Suprapubic skin (tissue), 4 donors: ENCODE measurements at regions not wholly inside any gene's neighbourhood (a gene's known extent, or its start where the extent isn't known, plus 50 kb on each side); places are given as distances from the start of the nearest gene placed in this dataset.
"Not testable (repeated sequence)": the region's sequence is repeated elsewhere in the genome, so short reads cannot be mapped to it uniquely, and the experiment has no call there.

Experiments
- DNase-seq, 2 donors: peaks; one replicate each; pipeline ENCODE4 v3.0.0-alpha.2; 2019; ENCODE audit warnings: low spot score in 2 of 2
- H3K27ac ChIP-seq: fragments of 200-600 bp; sonication (generic); one replicate; pipeline ENCODE4 v1.5.1; 2019
- H3K27me3 ChIP-seq: fragments of 200-600 bp; sonication (generic); one replicate; pipeline ENCODE4 v1.5.1; 2019
- H3K36me3 ChIP-seq: fragments of 200-600 bp; sonication (generic); one replicate; pipeline ENCODE4 v1.5.1; 2019
- H3K4me1 ChIP-seq: fragments of 200-600 bp; sonication (generic); one replicate; pipeline ENCODE4 v1.5.1; 2019
- H3K4me3 ChIP-seq: fragments of 200-600 bp; sonication (generic); one replicate; pipeline ENCODE4 v1.5.1; 2019; ENCODE audit warnings: mild to moderate bottlenecking
- H3K9me3 ChIP-seq: fragments of 200-600 bp; sonication (generic); one replicate; pipeline ENCODE4 v1.5.1; 2019
- EP300 ChIP-seq: sonication (generic); formaldehyde crosslinking; IDR thresholded peaks from one replicate; pipeline ENCODE4 v1.6.1; 2017; ENCODE audit warnings: antibody characterized with exemption
- POLR2A ChIP-seq, 2 donors: fragments of 450-650 bp; IDR thresholded peaks; one replicate each; pipeline ENCODE4 v1.6.1; 2017; ENCODE audit warnings: antibody characterized with exemption in 2 of 2, mild to moderate bottlenecking in 2 of 2, moderate library complexity in 2 of 2
- POLR2AphosphoS5 ChIP-seq, 3 donors: sonication (generic); formaldehyde crosslinking; IDR thresholded peaks; one replicate each; pipeline ENCODE4 v1.6.1; 2017; ENCODE audit warnings: antibody characterized with exemption in 3 of 3
- WGBS: methylation state at CpG from one replicate; pipeline ENCODE4 v1.1.5; 2018; 5-methylcytosine and 5-hydroxymethylcytosine counted together
- TF ChIP-seq, protein P1 (sequence below), 2 donors: fragments of 200-600 bp in 1 of 2; fragments of 450-650 bp in 1 of 2; sonication (generic) in 1 of 2; IDR thresholded peaks; one replicate each; pipeline ENCODE4 v1.5.1; 2016 to 2019; ENCODE audit warnings: antibody characterized with exemption in 2 of 2, mild to moderate bottlenecking in 1 of 2, moderate library complexity in 1 of 2

DNA sequence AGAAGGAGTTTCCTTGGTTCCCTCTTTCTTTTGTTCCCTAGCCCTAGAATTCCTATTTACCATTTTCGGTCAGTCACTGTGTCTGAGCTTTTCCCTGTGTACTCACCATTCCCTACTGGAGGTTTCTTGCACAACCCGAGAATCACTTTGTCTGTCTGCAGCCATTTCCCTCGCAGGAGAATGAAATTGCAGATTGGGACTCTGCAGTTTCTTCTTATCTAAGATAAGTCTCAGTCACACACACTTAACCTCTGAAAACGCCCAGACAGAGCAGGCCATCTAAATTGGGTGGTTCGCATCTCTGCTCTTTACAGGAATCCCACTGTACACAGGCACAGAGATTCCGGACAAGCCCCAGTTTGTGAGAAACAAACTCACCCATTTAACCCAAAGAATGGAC, 58.6 kb upstream of the CNTNAP2 start:
- Histone ChIP-seq H3K27me3 (no peaks in the 10 kb centered on the region), H3K27ac (no peak overlapping the region), H3K9me3 (no peaks in the 10 kb centered on the region), H3K4me1 (no peaks in the 10 kb centered on the region), H3K36me3 (no peaks in the 10 kb centered on the region), H3K4me3 (no peak overlapping the region)
- no peak for DNase-seq
- 86% methylated on average over 6 of the region's 6 CpGs for WGBS
- TF ChIP-seq POLR2AphosphoS5 (IDR thresholded peaks at IDR 0.05) (no peak), POLR2A (IDR thresholded peaks at IDR 0.05) (no peak), EP300 (no peak)
- TF ChIP-seq, protein P1, sequence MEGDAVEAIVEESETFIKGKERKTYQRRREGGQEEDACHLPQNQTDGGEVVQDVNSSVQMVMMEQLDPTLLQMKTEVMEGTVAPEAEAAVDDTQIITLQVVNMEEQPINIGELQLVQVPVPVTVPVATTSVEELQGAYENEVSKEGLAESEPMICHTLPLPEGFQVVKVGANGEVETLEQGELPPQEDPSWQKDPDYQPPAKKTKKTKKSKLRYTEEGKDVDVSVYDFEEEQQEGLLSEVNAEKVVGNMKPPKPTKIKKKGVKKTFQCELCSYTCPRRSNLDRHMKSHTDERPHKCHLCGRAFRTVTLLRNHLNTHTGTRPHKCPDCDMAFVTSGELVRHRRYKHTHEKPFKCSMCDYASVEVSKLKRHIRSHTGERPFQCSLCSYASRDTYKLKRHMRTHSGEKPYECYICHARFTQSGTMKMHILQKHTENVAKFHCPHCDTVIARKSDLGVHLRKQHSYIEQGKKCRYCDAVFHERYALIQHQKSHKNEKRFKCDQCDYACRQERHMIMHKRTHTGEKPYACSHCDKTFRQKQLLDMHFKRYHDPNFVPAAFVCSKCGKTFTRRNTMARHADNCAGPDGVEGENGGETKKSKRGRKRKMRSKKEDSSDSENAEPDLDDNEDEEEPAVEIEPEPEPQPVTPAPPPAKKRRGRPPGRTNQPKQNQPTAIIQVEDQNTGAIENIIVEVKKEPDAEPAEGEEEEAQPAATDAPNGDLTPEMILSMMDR (IDR thresholded peaks at IDR 0.05): no peak

DNA sequence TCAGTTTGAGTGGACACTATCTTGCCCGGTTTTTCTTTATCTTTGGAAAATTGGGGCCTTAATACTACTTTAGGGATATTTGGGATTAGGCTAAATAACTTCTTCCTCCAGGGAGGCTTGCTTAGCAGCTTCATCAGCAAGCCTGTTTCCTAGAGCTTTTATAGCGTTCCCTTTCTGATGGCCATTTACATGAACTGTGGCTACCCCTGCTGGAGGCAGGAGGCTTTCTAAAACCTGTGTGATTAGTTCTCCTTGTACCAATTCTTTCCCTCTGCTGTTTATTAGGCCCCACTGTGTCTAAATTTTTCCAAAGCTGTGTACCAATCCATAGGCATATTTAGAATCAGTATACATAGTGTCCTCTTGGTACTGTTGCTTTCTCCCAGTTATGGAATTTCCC, 61.7 kb upstream of the CNTNAP2 start:
- Histone ChIP-seq H3K4me1 (no peaks in the 10 kb centered on the region), H3K27ac (no peak overlapping the region), H3K9me3 (no peaks in the 10 kb centered on the region), H3K27me3 (no peaks in the 10 kb centered on the region), H3K36me3 (no peaks in the 10 kb centered on the region), H3K4me3 (no peak overlapping the region)
- TF ChIP-seq EP300 (no peak), POLR2A (IDR thresholded peaks at IDR 0.05) (no peak), POLR2AphosphoS5 (IDR thresholded peaks at IDR 0.05) (no peak)
- TF ChIP-seq, protein P1 (IDR thresholded peaks at IDR 0.05): no peak
- no peak for DNase-seq
- WGBS: 88% methylated on average over 2 of the region's 2 CpGs

DNA sequence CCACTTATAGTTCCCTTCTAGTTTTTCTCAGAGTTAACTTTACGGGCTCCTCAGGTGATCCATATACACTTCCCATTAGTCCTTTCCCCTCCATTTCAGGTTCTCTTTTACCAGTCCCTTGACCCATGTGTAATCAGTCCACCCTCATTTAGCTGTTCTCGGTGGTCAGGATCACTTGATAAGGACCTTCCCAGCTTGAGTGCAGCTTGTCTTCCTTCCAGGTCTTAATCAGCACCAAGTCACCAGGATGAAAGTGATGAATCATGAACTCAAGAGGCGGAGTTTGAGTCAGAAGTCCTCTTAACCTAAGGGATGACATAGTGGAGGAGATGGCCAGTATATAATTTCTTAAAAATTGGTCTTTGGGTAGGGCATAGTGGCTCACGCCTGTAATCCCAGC, 63.1 kb upstream of the CNTNAP2 start:
- no peaks in the 10 kb centered on the region for H3K27me3 ChIP-seq
- 97% methylated on average over 4 of the region's 4 CpGs for WGBS
- TF ChIP-seq POLR2AphosphoS5 (IDR thresholded peaks at IDR 0.05): no peak
- no peak for TF ChIP-seq EP300
- TF ChIP-seq POLR2A (IDR thresholded peaks at IDR 0.05): no peak
- TF ChIP-seq, protein P1 (IDR thresholded peaks at IDR 0.05): no peak
- no peak for DNase-seq
- H3K4me3 ChIP-seq: no peak overlapping the region
- no peaks in the 10 kb centered on the region for H3K9me3 ChIP-seq
- no peaks in the 10 kb centered on the region for H3K4me1 ChIP-seq
- H3K36me3 ChIP-seq: no peaks in the 10 kb centered on the region
- H3K27ac ChIP-seq: no peak overlapping the region

DNA sequence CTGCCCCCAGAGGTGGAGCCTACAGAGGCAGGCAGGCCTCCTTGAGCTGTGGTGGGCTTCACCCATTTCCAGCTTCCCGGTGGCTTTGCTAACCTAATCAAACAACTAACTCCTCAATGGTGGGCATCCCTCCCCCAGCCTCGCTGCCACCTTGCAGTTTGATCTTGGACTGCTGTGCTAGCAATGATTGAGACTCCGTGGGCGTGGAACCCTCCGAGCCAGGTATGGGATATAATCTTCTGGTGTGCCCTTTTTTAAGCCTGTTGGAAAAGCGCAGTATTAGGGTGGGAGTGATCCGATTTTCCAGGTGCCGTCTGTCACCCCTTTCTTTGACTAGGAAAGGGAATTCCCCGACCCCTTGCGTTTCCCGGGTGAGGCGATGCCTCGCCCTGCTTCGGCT, 73.3 kb upstream of the CNTNAP2 start:
- DNase-seq, H3K4me1 ChIP-seq, H3K4me3 ChIP-seq, H3K27me3 ChIP-seq, H3K9me3 ChIP-seq, H3K36me3 ChIP-seq, H3K27ac ChIP-seq: not testable (repeated sequence)
- WGBS: 93% methylated on average over 14 of the region's 14 CpGs

DNA sequence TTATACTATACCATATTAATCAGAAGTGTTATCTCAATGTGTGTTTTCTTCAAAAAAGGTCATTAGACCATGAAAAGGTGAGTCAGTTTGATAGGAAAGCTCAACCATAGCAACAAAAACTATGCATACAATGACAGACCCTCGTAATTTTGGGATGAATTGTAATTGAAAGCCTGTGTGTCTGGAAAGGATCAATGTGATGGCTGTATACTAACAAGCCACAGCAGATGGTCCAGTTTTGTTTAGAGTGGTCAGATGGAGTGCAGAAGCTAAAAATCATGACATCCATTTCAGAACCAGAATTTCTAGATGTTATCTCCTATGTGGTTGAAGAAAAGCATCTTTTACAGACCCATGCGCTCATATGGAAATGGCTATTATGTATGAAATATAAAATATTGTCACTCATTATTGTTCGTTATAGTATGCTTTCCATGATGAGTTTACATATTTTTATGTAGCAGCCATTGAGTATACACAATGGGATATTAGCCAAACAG, 88.3 kb upstream of the CNTNAP2 start:
- Histone ChIP-seq H3K4me1 (no peaks in the 10 kb centered on the region), H3K4me3 (no peak overlapping the region), H3K9me3 (peaks cover 3% of the 10 kb centered on the region), H3K36me3 (no peaks in the 10 kb centered on the region), H3K27me3 (no peaks in the 10 kb centered on the region), H3K27ac (no peak overlapping the region)
- TF ChIP-seq POLR2A (IDR thresholded peaks at IDR 0.05): no peak
- TF ChIP-seq, protein P1 (IDR thresholded peaks at IDR 0.05): no peak
- no peak for TF ChIP-seq EP300
- TF ChIP-seq POLR2AphosphoS5 (IDR thresholded peaks at IDR 0.05): no peak
- no peak for DNase-seq
- 59% methylated on average over 3 of the region's 3 CpGs for WGBS

DNA sequence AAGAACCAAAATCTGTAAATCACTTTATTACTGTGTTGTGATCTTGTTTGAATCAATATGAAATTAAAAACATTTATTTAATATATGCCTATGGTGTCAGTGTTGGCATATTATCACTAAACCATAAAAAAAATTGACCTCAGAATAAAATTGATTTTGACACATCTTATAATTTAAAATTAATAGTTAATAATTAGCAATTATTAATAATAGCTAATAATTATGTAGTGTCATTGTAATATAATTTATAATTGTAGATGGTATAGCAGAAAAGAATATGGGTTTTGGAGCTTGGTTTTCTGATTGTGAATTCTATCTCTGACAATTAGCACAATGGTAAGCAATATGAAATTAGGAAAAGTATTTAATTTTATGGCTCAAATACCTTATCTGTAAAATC, 89.4 kb upstream of the CNTNAP2 start:
- Histone ChIP-seq H3K27me3 (no peaks in the 10 kb centered on the region), H3K27ac (no peak overlapping the region), H3K4me1 (no peaks in the 10 kb centered on the region), H3K36me3 (no peaks in the 10 kb centered on the region), H3K4me3 (no peak overlapping the region), H3K9me3 (peaks cover 3% of the 10 kb centered on the region)
- TF ChIP-seq POLR2AphosphoS5 (IDR thresholded peaks at IDR 0.05) (no peak), POLR2A (IDR thresholded peaks at IDR 0.05) (no peak), EP300 (no peak)
- TF ChIP-seq, protein P1 (IDR thresholded peaks at IDR 0.05): no peak
- DNase-seq: no peak
